ENCODE measurements at regions not wholly inside any gene's neighbourhood (a gene's known extent, or its start where the extent isn't known, plus 50 kb on each side); places are given as distances from the start of the nearest gene placed in this dataset.

- no peaks in the 10 kb centered on the region for H3K9me3 Mint-ChIP-seq (ENCODE audit: unreplicated experiment)
- TF ChIP-seq CTCF (IDR thresholded peaks at IDR 0.05; ENCODE audit: unreplicated experiment), result no peak
- H3K27ac Mint-ChIP-seq (ENCODE audit: unreplicated experiment), result no peak overlapping the region
- no peaks in the 10 kb centered on the region for H3K36me3 Mint-ChIP-seq (ENCODE audit: low read depth, unreplicated experiment)
- peaks cover 26% of the 10 kb centered on the region for H3K4me1 Mint-ChIP-seq (ENCODE audit: unreplicated experiment)
- H3K27me3 Mint-ChIP-seq (ENCODE audit: unreplicated experiment), result peaks cover 6% of the 10 kb centered on the region
- no peak for DNase-seq (ENCODE audit: low spot score)
- no peak overlapping the region for H3K4me3 Mint-ChIP-seq (ENCODE audit: unreplicated experiment)
These were observed 161.2 kb downstream of the PSMG1 start for GRCh38 chr21:39022035-39022434.

GRCh38 chr21:39021478-39021832, 161.8 kb downstream of the PSMG1 start:
- TF ChIP-seq CTCF (IDR thresholded peaks at IDR 0.05; ENCODE audit: unreplicated experiment), result no peak
- H3K4me3 Mint-ChIP-seq (ENCODE audit: unreplicated experiment), result no peak overlapping the region
- peaks cover 30% of the 10 kb centered on the region for H3K4me1 Mint-ChIP-seq (ENCODE audit: unreplicated experiment)
- peaks cover 6% of the 10 kb centered on the region for H3K27me3 Mint-ChIP-seq (ENCODE audit: unreplicated experiment)
- H3K27ac Mint-ChIP-seq (ENCODE audit: unreplicated experiment), result no peak overlapping the region
- DNase-seq (ENCODE audit: low spot score), result no peak
- no peaks in the 10 kb centered on the region for H3K36me3 Mint-ChIP-seq (ENCODE audit: low read depth, unreplicated experiment)
- no peaks in the 10 kb centered on the region for H3K9me3 Mint-ChIP-seq (ENCODE audit: unreplicated experiment)

- Mint-ChIP-seq H3K9me3 (ENCODE audit: unreplicated experiment) (no peaks in the 10 kb centered on the region), H3K36me3 (ENCODE audit: low read depth, unreplicated experiment) (no peaks in the 10 kb centered on the region), H3K27me3 (ENCODE audit: unreplicated experiment) (peaks cover 5% of the 10 kb centered on the region), H3K4me3 (ENCODE audit: unreplicated experiment) (no peak overlapping the region), H3K4me1 (ENCODE audit: unreplicated experiment) (peaks cover 26% of the 10 kb centered on the region), H3K27ac (ENCODE audit: unreplicated experiment) (peak overlapping the region; percentile 62)
- peak; percentile 52 for DNase-seq (ENCODE audit: low spot score)
- no peak for TF ChIP-seq CTCF (IDR thresholded peaks at IDR 0.05; ENCODE audit: unreplicated experiment)
These were observed 162.3 kb downstream of the PSMG1 start for GRCh38 chr21:39020751-39021477.

GRCh38 chr21:39018730-39019129, 164.5 kb downstream of the PSMG1 start:
- Mint-ChIP-seq H3K4me3 (ENCODE audit: unreplicated experiment) (no peak overlapping the region), H3K9me3 (ENCODE audit: unreplicated experiment) (no peaks in the 10 kb centered on the region), H3K27me3 (ENCODE audit: unreplicated experiment) (no peaks in the 10 kb centered on the region), H3K36me3 (ENCODE audit: low read depth, unreplicated experiment) (no peaks in the 10 kb centered on the region), H3K4me1 (ENCODE audit: unreplicated experiment) (peaks cover 25% of the 10 kb centered on the region), H3K27ac (ENCODE audit: unreplicated experiment) (no peak overlapping the region)
- no peak for TF ChIP-seq CTCF (IDR thresholded peaks at IDR 0.05; ENCODE audit: unreplicated experiment)
- DNase-seq (ENCODE audit: low spot score), result no peak

GRCh38 chr21:39016740-39017315, 166.4 kb downstream of the PSMG1 start:
- Mint-ChIP-seq H3K27me3 (ENCODE audit: unreplicated experiment) (no peaks in the 10 kb centered on the region), H3K4me1 (ENCODE audit: unreplicated experiment) (peaks cover 22% of the 10 kb centered on the region), H3K4me3 (ENCODE audit: unreplicated experiment) (no peak overlapping the region), H3K36me3 (ENCODE audit: low read depth, unreplicated experiment) (no peaks in the 10 kb centered on the region), H3K27ac (ENCODE audit: unreplicated experiment) (no peak overlapping the region), H3K9me3 (ENCODE audit: unreplicated experiment) (no peaks in the 10 kb centered on the region)
- DNase-seq (ENCODE audit: low spot score), result no peak
- no peak for TF ChIP-seq CTCF (IDR thresholded peaks at IDR 0.05; ENCODE audit: unreplicated experiment)
